ENCODE measurements at regions not wholly inside any gene's neighbourhood (a gene's known extent, or its start where the extent isn't known, plus 50 kb on each side); places are given as distances from the start of the nearest gene placed in this dataset.

DNA sequence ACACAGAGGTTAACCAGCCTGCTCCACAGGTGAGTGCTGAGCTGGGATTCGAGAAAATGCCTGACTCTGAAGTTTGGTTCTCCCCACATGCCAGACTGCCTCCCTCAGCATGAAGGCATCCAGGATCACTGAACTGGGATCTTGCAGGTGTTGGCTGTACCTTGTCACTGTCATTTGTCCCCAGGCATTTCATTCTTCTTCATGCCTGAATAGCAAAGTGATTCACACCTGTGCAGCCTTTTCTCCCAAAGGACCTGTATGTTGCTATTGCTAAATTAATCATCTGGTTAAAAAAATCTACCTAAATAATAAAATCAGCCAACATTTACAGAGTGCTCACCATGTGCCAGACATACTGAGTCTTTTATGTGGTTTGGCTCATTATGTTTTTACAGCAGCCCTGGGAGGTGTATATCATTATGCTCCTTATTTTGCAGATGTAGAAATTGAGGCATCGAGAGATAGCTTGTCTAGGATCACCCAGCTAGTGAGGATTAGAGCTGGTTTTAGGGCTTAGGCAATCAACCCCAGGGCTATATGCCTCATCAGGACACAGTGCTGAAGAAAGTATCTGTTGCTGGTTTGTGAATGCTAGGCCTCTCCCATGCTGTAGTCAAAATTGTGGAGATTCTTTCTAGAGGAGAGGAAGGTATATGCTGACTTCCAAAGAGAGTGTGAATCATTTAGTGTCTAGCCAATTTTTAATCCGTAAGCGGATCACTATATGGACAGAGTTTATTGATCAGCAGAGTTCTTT lies 204.4 kb downstream of the HIPK3 start:
- TF ChIP-seq GATA3 (IDR thresholded peaks at IDR 0.05; ENCODE audit: low read depth, low read length) = no peak
- TF ChIP-seq GATA2 (IDR thresholded peaks at IDR 0.05; ENCODE audit: low read depth, low read length) = no peak

GRCh38 chr11:33457948-33458347 lies 200.8 kb downstream of the HIPK3 start:
- no peak for TF ChIP-seq GATA2 (IDR thresholded peaks at IDR 0.05; ENCODE audit: low read depth, low read length)
- TF ChIP-seq GATA3 (IDR thresholded peaks at IDR 0.05; ENCODE audit: low read depth, low read length) = no peak

DNA sequence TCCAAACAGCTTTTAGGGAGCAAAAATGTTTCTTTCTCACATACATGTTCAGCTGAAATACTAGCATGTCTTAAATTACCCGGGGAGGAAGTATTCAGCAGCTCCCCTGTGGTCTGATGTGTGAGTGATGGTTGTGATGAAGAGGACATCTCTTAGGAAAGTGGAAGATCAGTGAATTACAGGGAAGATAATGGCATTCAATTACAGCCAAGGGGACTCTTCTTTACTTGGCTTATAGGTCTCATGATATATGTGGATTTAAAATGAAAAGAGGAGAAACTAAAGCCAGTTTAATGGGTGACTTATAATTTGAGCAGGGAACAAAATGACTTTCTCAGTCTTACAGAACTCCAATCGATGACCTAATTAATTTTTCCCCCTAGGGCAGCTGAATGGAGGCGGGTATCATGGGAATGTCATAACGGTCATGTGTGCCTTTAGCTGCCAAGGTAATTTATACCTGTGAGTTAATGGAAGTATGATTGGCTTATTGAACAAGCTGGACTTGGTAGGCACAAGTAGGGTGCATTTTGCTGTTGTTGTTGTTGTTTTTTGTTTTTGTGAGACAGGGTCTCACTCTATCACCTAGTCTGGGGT lies 198.8 kb downstream of the HIPK3 start:
- TF ChIP-seq GATA2 (IDR thresholded peaks at IDR 0.05; ENCODE audit: low read depth, low read length) = no peak
- no peak for TF ChIP-seq GATA3 (IDR thresholded peaks at IDR 0.05; ENCODE audit: low read depth, low read length)

- TF ChIP-seq GATA3 (IDR thresholded peaks at IDR 0.05; ENCODE audit: low read depth, low read length) = no peak
- no peak for TF ChIP-seq GATA2 (IDR thresholded peaks at IDR 0.05; ENCODE audit: low read depth, low read length)
These were observed 197.1 kb downstream of the HIPK3 start for GRCh38 chr11:33454264-33454663.

DNA sequence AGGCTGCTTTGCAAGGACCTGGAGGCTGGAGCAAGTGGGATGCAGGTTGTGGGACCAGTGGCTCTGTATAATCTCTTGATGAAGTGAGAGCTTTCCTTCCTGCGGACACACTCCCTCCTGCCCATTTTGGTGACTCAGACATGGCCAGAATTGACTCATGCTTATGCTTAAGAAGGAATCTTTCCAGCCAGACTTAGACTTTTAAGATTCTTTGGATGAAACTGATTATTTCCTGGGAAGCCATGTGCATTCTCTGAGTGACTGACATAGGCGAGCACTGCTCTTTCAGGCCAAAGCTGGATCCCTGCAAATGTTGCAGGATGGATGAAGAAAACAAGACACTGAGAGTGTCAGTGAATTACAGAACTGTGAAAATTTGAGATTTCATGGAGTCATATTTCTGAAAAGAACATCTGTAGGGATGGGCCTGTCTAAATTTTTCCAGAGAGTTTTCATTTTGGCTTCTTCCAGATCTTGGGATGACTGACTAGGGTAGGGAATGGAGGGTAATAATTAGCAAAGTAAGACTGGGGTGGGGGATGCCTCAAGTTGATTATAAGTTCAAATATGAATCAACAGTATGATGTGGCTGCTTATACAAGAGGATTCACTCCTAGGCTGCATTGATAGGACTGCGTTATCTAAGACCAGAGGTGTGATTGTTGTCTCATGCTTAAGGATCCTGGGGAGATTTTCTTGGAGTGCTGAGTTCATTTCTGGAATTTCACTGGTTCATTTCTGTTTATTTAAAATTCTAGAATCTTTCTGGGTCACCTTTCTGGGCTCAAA lies 195.8 kb downstream of the HIPK3 start:
- TF ChIP-seq GATA2 (IDR thresholded peaks at IDR 0.05; ENCODE audit: low read depth, low read length) (no peak), GATA3 (IDR thresholded peaks at IDR 0.05; ENCODE audit: low read depth, low read length) (no peak)

GRCh38 chr11:33451364-33451763 lies 194.2 kb downstream of the HIPK3 start:
- TF ChIP-seq GATA2 (IDR thresholded peaks at IDR 0.05; ENCODE audit: low read depth, low read length) (no peak), GATA3 (IDR thresholded peaks at IDR 0.05; ENCODE audit: low read depth, low read length) (no peak)

- TF ChIP-seq GATA2 (IDR thresholded peaks at IDR 0.05; ENCODE audit: low read depth, low read length) (no peak), GATA3 (IDR thresholded peaks at IDR 0.05; ENCODE audit: low read depth, low read length) (no peak)
These were observed 192.6 kb downstream of the HIPK3 start for GRCh38 chr11:33449798-33450197.

DNA sequence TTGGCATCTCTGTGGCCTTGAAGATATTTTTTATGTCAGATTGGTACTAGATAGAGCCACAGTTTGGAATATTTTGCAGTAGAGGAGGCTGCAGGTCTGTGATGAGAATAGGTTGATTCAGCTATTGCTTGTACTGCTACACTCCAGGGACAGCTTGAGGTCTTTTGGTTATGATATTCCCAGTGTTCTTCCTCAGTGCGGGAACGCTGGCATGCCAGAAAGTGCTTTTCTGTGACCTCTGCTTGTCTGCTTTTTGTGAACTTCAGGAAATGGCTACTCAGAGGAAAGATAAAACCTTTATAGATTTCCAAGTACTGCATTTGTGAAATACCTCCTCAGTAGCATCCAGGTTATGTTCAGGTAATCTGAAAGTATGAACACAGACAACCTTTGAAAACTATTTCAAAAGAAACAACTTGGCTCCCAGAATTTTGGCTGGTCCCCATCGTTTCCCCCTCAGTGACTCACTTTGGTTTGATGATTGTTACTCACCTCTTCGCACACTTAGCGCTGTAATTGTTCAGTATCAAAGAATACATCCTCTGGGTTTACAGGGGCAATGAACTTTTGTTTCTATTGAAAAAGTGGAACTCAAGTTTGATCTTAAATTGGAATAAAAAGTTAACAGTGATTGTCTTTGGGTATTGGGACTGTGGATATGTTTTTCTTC lies 191.4 kb downstream of the HIPK3 start:
- TF ChIP-seq GATA3 (IDR thresholded peaks at IDR 0.05; ENCODE audit: low read depth, low read length) (no peak), GATA2 (IDR thresholded peaks at IDR 0.05; ENCODE audit: low read depth, low read length) (no peak)

- TF ChIP-seq GATA3 (IDR thresholded peaks at IDR 0.05; ENCODE audit: low read depth, low read length) (no peak), GATA2 (IDR thresholded peaks at IDR 0.05; ENCODE audit: low read depth, low read length) (no peak)
These were observed 188.6 kb downstream of the HIPK3 start for GRCh38 chr11:33445761-33446161.

DNA sequence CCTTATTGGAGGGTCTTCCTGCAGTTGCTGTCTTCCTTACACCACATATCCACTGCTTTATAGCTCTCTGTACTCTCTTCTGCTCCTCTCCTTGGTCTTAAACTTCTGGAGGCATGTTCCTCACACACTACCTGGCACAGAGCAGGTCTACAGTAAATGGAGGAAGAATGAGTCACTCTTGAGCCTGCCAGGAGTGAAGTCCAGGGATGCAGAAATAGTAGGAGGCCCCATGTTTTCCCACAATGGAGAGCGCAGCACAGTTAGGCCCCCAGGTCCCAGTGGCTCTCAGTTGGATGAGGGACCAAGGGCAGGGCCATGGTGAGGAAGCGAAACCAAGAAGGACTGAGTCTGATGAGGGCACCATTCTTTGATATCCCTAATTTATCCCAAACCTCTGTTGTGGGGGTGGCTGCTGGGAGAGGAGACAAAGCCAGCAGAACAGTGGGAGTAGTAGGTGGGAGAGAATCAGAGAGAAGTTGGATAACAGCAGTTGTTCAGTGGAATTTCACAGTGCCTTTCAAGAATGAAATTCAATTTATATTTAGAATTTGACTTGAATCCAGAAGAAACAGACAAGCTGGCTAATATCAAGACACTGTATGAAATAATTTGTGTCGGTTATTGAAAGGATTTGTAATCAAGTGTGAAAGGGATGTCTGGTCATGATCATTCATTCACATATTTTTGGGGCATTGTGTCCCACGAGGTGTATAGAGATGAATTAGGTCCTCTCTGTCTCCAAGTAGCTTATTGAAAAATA lies 187.8 kb downstream of the HIPK3 start:
- TF ChIP-seq GATA2 (IDR thresholded peaks at IDR 0.05; ENCODE audit: low read depth, low read length) (no peak), GATA3 (IDR thresholded peaks at IDR 0.05; ENCODE audit: low read depth, low read length) (no peak)

DNA sequence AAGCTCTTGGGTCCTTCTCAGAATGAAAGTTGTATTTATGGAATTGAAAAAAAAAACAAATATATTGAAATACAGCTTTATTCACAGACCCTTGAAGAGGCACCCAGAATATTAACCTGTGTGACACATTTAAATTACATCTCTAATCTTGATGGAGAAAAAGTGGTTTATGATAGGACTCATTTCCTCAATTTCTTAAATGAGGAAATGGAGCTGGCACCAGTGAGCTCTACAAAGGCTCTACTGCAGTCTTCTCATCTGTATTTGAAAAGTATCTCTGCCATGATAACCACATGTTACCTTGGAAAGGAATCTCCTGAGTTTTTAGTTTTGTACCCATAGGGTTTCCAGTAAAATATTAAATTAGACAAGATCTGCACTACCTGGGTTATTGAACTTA lies 186.5 kb downstream of the HIPK3 start:
- TF ChIP-seq GATA3 (IDR thresholded peaks at IDR 0.05; ENCODE audit: low read depth, low read length) (no peak), GATA2 (IDR thresholded peaks at IDR 0.05; ENCODE audit: low read depth, low read length) (no peak)

- TF ChIP-seq GATA2 (IDR thresholded peaks at IDR 0.05; ENCODE audit: low read depth, low read length) (no peak), GATA3 (IDR thresholded peaks at IDR 0.05; ENCODE audit: low read depth, low read length) (no peak)
These were observed 181.1 kb downstream of the HIPK3 start for GRCh38 chr11:33438301-33438700.

- no peak for TF ChIP-seq GATA3 (IDR thresholded peaks at IDR 0.05; ENCODE audit: low read depth, low read length)
- no peak for TF ChIP-seq GATA2 (IDR thresholded peaks at IDR 0.05; ENCODE audit: low read depth, low read length)
These were observed 180.3 kb downstream of the HIPK3 start for GRCh38 chr11:33437529-33437928.
